AG10803 (cell line): ENCODE measurements at regions not wholly inside any gene's neighbourhood (a gene's known extent, or its start where the extent isn't known, plus 50 kb on each side); places are given as distances from the start of the nearest gene placed in this dataset.

Experiments used
- DNase-seq: peaks from one replicate; pipeline ENCODE4 v3.0.0; 2010; ENCODE audit warnings: low read depth
- H3K4me3 ChIP-seq: 2 replicates; pipeline ENCODE4 v1.5.1; 2011; ENCODE audit warnings: mild to moderate bottlenecking, low read length, control low read depth
- CTCF ChIP-seq: conservative IDR thresholded peaks from 2 replicates; pipeline ENCODE4 v1.5.1; 2011; ENCODE audit warnings: mild to moderate bottlenecking, low read length, control low read depth, inconsistent platforms

DNA sequence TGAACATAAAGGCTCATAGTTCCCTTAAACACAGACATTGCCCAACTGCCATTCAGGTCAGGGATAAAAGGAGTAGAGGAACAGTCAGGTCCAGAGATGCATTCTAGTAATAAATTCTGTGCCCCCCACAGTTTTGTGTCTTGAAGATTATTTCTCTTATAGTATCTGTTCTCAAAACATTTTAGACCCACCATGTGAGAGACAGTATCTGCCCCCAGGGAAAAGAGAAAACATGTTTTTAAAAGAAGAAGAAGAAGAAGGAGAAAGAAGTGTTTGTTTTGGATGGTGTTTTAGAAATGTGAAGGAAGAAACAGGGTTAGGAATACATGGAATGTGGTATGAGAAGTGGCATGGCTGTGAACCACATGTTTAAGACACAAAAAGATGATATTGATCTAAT is 629.6 kb upstream of the EPHA7 start:
- H3K4me3 ChIP-seq: no peak overlapping the region

GRCh38 chr6:94045099-94045829 is 625.9 kb upstream of the EPHA7 start:
- H3K4me3 ChIP-seq: no peak overlapping the region
- DNase-seq: no peak
- TF ChIP-seq CTCF: no peak

More for the DNA sequence above, 629.6 kb upstream of the EPHA7 start:
- TF ChIP-seq CTCF: no peak
- DNase-seq: no peak

DNA sequence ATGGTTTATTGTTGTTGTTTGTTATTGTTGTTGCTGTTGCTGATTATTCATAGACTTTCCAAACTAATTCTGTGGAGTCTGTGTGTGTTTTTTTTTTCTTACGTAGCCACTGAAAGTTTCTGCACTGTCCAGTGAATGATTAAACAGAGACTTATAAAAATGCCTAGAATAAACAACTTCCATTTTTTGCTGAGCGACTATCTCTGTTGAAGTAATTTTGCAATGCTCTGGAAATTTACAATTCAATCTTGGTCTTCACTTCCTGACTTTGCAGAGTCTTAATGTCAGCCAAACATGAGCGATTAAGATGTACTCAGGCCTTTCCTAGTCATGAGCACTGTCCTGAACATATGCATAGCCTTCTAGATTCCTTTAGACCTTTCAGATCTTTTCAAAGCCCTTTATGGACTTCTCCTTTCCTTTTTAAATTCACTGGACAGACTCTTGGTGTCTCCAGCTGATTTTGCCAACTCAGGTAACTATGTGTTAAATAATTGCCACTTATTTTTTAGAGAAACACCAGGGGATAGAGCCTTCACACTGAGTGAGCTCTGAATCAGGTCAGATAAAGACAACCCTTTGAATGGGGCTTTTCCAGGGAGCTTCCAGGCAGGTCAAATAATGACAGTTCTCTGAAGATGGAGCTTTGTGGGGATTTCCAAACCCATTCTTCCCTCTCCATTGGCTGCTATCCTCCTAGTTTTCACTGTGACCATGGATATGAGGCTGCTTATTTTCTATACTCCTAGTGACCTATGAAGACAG is 622.8 kb upstream of the EPHA7 start:
- no peak for TF ChIP-seq CTCF
- no peak for DNase-seq
- no peak overlapping the region for H3K4me3 ChIP-seq

DNA sequence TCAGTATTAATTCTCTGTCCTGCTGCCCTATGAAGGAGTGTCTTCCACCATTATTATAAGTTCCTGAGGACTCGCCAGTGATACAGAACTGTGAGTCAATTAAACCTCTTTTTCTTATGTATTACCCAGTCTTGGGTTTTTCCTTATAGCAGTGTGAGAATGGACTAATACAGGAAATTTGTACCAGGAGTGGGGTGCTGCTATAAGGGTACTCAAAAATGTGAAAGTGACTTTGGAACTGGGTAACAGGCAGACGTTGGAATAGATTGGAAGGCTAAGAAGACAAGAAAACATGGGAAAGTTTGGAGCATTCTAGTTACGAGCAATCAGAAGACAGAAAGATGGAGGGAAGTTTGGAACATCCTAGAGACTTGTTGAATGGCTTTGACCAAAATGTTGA is 616.7 kb upstream of the EPHA7 start:
- DNase-seq: no peak
- TF ChIP-seq CTCF: no peak
- H3K4me3 ChIP-seq: no peak overlapping the region

DNA sequence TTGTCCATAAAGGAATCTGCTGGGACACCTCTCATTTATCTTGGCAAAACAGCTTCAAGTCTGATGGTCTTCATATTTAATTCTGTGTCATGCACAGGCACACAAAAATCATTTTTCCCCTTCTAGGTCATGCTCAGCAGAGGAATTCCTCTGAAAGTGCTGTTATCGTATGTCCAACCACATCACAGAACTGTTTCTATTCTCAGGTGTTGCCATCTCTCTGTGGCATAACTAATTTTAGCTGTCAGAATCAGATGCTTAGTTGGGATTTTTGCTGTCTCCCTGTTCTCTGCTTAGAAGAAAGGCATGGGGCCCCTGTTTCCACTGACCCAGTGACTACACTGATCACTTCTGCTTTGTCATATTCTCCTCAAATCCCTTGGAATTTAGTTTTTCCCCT is 608.0 kb upstream of the EPHA7 start:
- no peak overlapping the region for H3K4me3 ChIP-seq
- DNase-seq: no peak
- TF ChIP-seq CTCF: no peak

GRCh38 chr6:94026575-94026974 is 607.2 kb upstream of the EPHA7 start:
- TF ChIP-seq CTCF: no peak
- no peak for DNase-seq
- H3K4me3 ChIP-seq: no peak overlapping the region

GRCh38 chr6:94005835-94006234 is 586.5 kb upstream of the EPHA7 start:
- no peak for DNase-seq
- TF ChIP-seq CTCF: no peak
- H3K4me3 ChIP-seq: no peak overlapping the region
